A549 (cell line): ENCODE measurements at regions not wholly inside any gene's neighbourhood (a gene's known extent, or its start where the extent isn't known, plus 50 kb on each side); places are given as distances from the start of the nearest gene placed in this dataset.

Experiments
- CHD2 ChIP-seq: fragments of 150-350 bp; IDR thresholded peaks from 2 replicates; pipeline ENCODE4 v1.6.1; 2014; ENCODE audit warnings: low read length; ENCODE audit not compliant: partially characterized antibody
- CTCF ChIP-seq: fragments of >200 bp; sonication (Bioruptor Twin); formaldehyde crosslinking; IDR thresholded peaks from 3 replicates; pipeline ENCODE4 v1.5.1; 2016
- POLR2A ChIP-seq: IDR thresholded peaks from 2 replicates; pipeline ENCODE4 v1.6.1; 2012; ENCODE audit warnings: mild to moderate bottlenecking, low read length
- SMC3 ChIP-seq: fragments of >200 bp; sonication (Bioruptor Twin); formaldehyde crosslinking; IDR thresholded peaks from 3 replicates; pipeline ENCODE4 v1.6.1; 2018; ENCODE audit warnings: inconsistent platforms

- TF ChIP-seq SMC3 (no peak), POLR2A (no peak), CHD2 (no peak), CTCF (no peak)
Observed at GRCh38 chr10:128506423-128506822, 380.2 kb upstream of the MKI67 start.
